CD4-positive, alpha-beta T cell treated with Interleukin-10 for 1 hour (primary cell): ENCODE measurements at regions not wholly inside any gene's neighbourhood (a gene's known extent, or its start where the extent isn't known, plus 50 kb on each side); places are given as distances from the start of the nearest gene placed in this dataset.

Experiments used
- DNase-seq: peaks from one replicate; pipeline ENCODE4 v3.0.0-alpha.2; 2020

- no peak for DNase-seq
These were observed 148.0 kb upstream of the PDE3A start for GRCh38 chr12:20220339-20220738.

GRCh38 chr12:20232931-20233675 is 135.2 kb upstream of the PDE3A start:
- DNase-seq = no peak

GRCh38 chr12:20234474-20234873 is 133.9 kb upstream of the PDE3A start:
- no peak for DNase-seq

GRCh38 chr12:20237091-20237490 is 131.2 kb upstream of the PDE3A start:
- DNase-seq = no peak

GRCh38 chr12:20245491-20245890 is 122.8 kb upstream of the PDE3A start:
- DNase-seq = no peak

- DNase-seq = no peak
These were observed 119.7 kb upstream of the PDE3A start for GRCh38 chr12:20248646-20249045.

- no peak for DNase-seq
These were observed 117.6 kb upstream of the PDE3A start for GRCh38 chr12:20250761-20251160.

GRCh38 chr12:20257311-20257710 is 111.0 kb upstream of the PDE3A start:
- no peak for DNase-seq

GRCh38 chr12:20259786-20260185 is 108.6 kb upstream of the PDE3A start:
- DNase-seq = no peak

GRCh38 chr12:20260851-20261250 is 107.5 kb upstream of the PDE3A start:
- DNase-seq = no peak

GRCh38 chr12:20262119-20262518 is 106.2 kb upstream of the PDE3A start:
- DNase-seq = no peak

- DNase-seq = no peak
These were observed 104.3 kb upstream of the PDE3A start for GRCh38 chr12:20264026-20264425.

- DNase-seq = no peak
These were observed 103.7 kb upstream of the PDE3A start for GRCh38 chr12:20264608-20265114.

GRCh38 chr12:20268121-20268732 is 100.1 kb upstream of the PDE3A start:
- no peak for DNase-seq

GRCh38 chr12:20268771-20269170 is 99.6 kb upstream of the PDE3A start:
- no peak for DNase-seq

GRCh38 chr12:20269337-20270067 is 98.8 kb upstream of the PDE3A start:
- no peak for DNase-seq

- no peak for DNase-seq
These were observed 97.8 kb upstream of the PDE3A start for GRCh38 chr12:20270557-20270956.

- DNase-seq = no peak
These were observed 96.2 kb upstream of the PDE3A start for GRCh38 chr12:20272161-20272560.

GRCh38 chr12:20272801-20273200 is 95.5 kb upstream of the PDE3A start:
- DNase-seq = no peak

- DNase-seq = no peak
These were observed 94.3 kb upstream of the PDE3A start for GRCh38 chr12:20274008-20274407.

- no peak for DNase-seq
These were observed 90.1 kb upstream of the PDE3A start for GRCh38 chr12:20278276-20278675.

GRCh38 chr12:20280515-20280914 is 87.8 kb upstream of the PDE3A start:
- no peak for DNase-seq

- no peak for DNase-seq
These were observed 85.9 kb upstream of the PDE3A start for GRCh38 chr12:20282401-20282800.

GRCh38 chr12:20283482-20283881 is 84.9 kb upstream of the PDE3A start:
- no peak for DNase-seq
